ENCODE measurements at regions not wholly inside any gene's neighbourhood (a gene's known extent, or its start where the extent isn't known, plus 50 kb on each side); places are given as distances from the start of the nearest gene placed in this dataset.

- TF ChIP-seq, protein P1, sequence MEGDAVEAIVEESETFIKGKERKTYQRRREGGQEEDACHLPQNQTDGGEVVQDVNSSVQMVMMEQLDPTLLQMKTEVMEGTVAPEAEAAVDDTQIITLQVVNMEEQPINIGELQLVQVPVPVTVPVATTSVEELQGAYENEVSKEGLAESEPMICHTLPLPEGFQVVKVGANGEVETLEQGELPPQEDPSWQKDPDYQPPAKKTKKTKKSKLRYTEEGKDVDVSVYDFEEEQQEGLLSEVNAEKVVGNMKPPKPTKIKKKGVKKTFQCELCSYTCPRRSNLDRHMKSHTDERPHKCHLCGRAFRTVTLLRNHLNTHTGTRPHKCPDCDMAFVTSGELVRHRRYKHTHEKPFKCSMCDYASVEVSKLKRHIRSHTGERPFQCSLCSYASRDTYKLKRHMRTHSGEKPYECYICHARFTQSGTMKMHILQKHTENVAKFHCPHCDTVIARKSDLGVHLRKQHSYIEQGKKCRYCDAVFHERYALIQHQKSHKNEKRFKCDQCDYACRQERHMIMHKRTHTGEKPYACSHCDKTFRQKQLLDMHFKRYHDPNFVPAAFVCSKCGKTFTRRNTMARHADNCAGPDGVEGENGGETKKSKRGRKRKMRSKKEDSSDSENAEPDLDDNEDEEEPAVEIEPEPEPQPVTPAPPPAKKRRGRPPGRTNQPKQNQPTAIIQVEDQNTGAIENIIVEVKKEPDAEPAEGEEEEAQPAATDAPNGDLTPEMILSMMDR (conservative IDR thresholded peaks at IDR 0.05), result no peak
- no peak overlapping the region for H3K27ac ChIP-seq
Measured at GRCh38 chr12:89160716-89161123, 191.6 kb downstream of the DUSP6 start.

GRCh38 chr12:89157413-89157812 is 194.9 kb downstream of the DUSP6 start:
- peak overlapping the region; percentile 52; the same call in 1 of the 2 replicates for H3K27ac ChIP-seq

DNA sequence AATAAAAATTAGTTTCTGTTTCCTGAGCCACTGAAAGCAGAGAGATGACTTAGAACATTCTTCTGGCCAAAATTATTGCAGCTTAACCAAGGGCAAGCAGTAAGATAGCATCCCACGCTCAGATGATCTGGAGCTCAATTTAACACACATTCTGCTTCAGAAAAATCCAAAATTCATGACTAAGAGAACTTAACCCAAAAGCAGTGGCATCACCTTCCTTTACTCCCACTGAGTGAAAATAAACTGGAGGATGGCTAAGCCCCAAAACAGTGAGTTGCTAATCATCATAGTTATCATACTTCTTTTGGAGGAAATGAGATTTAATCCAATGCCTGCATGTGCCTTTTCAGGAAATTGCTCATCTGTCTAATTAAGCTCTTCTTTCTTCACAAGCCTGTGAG is 195.4 kb downstream of the DUSP6 start:
- TF ChIP-seq, protein P1 (conservative IDR thresholded peaks at IDR 0.05), result no peak
- no peak overlapping the region for H3K27ac ChIP-seq

More at GRCh38 chr12:89157413-89157812, 194.9 kb downstream of the DUSP6 start:
- TF ChIP-seq, protein P1 (conservative IDR thresholded peaks at IDR 0.05), result no peak

DNA sequence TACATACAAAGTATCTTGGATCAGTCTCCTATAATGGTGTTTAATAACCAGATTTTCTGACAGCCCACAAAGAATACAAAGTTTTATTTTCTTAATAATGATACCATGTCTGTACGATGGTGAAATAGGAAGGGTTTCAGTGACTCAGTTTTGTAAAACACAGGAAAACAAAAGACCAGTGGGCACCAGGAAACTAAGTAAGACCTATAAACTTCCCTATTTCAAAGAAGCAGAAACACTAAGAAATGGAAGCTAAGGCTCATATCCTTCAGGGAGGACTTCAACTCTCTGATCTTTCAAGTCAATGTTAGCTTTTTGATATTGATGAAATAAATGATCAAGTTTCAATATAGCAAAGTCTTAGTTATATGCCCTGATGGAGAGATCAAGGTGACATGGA is 196.0 kb downstream of the DUSP6 start:
- H3K27ac ChIP-seq, result no peak overlapping the region
- TF ChIP-seq, protein P1 (conservative IDR thresholded peaks at IDR 0.05), result no peak

DNA sequence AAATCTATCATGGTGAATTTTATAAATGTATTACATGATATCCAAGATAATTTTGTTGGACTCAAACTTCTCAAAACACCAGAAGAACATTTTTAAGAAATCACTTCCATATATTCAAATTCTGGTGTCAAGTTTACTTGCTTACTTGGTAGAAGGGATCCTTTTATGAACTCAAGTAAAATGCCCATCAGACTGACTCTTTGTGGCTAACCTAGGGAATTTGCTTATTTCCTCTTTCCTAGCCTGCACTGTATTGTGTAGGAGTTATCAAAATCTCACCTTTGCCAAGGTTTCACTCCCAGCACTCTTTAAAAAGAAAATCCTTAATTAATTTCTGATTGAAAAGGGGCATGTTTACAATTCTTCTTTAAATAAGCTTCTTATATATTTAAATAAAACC is 196.5 kb downstream of the DUSP6 start:
- H3K27ac ChIP-seq, result no peak overlapping the region
- TF ChIP-seq, protein P1 (conservative IDR thresholded peaks at IDR 0.05), result no peak

DNA sequence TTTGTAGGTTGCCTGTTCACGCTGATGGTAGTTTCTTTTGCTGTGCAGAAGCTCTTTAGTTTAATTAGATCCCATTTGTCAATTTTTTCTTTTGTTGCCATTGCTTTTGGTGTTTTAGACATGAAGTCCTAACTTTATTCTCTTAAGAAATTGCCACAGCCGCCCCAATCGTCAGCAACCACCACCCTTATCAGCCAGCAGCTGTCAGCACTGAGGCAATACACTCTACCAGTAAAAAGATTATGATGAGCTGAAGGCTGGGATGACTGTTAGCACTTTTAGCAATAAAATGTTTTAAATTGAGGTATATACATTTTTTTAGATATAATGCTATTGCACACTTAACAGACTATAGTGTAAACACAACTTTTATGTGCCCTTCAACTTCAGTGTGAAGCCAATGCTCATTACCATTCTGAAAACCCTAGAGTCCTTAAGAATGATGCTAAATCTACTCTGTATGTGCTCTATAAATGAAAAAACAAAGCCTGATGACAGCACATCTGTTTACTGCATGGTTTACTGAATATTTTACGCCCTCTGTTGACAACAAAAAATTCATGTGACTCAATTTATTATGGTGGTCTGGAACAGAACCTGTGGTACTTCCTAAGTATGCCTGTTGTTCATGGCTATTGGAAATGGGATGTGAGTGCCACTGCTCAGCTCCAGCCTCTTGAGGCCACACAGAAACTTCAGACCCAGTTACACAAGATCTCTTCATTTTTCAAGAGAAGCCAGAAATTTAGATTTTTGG is 197.4 kb downstream of the DUSP6 start:
- H3K27ac ChIP-seq, result no peak overlapping the region

DNA sequence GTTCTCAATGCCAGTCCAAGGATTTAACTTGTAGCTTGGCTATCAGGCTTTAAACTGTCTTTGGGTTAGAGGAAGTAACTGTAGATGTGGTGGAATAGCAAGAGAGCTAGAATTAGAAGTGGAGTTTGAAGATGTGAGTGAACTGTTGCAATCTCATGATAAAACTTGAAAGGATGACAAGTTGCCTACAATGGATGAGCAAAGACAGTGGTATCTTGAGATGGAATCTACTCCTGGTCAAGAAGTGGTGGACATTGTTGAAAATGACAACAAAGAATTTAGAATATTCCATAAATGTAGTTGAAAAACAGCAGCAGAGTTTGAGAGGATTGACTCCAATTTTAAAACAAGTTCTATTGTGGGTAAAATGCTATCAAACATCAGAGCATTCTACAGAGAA is 199.0 kb downstream of the DUSP6 start:
- H3K27ac ChIP-seq, result no peak overlapping the region
- TF ChIP-seq, protein P1 (conservative IDR thresholded peaks at IDR 0.05), result no peak

More for the DNA sequence above, 197.4 kb downstream of the DUSP6 start:
- TF ChIP-seq, protein P1 (conservative IDR thresholded peaks at IDR 0.05), result 0 out of 2 replicates have a peak, but pooled peaks have one; percentile 15

Measured in VCaP (cell line).